ENCODE measurements at regions not wholly inside any gene's neighbourhood (a gene's known extent, or its start where the extent isn't known, plus 50 kb on each side); places are given as distances from the start of the nearest gene placed in this dataset.
"Not testable (repeated sequence)": the region's sequence is repeated elsewhere in the genome, so short reads cannot be mapped to it uniquely, and the experiment has no call there.

GRCh38 chr6:66291905-66292304 is 584.9 kb upstream of the EYS start:
- Mint-ChIP-seq H3K4me3 (no peak overlapping the region), H3K36me3 (ENCODE audit: low read depth) (no peaks in the 10 kb centered on the region), H3K4me1 (no peaks in the 10 kb centered on the region), H3K27me3 (no peaks in the 10 kb centered on the region), H3K9me3 (peaks cover 13% of the 10 kb centered on the region), H3K27ac (no peak overlapping the region)
- no peak for ATAC-seq (replicated peaks)

- Mint-ChIP-seq H3K4me1 (no peaks in the 10 kb centered on the region), H3K4me3 (no peak overlapping the region), H3K27me3 (no peaks in the 10 kb centered on the region), H3K36me3 (ENCODE audit: low read depth) (no peaks in the 10 kb centered on the region), H3K27ac (no peak overlapping the region), H3K9me3 (peaks cover 15% of the 10 kb centered on the region)
- ATAC-seq (replicated peaks): no peak
Measured at GRCh38 chr6:66289889-66290288, 582.9 kb upstream of the EYS start.

GRCh38 chr6:66278115-66278514 is 571.1 kb upstream of the EYS start:
- no peaks in the 10 kb centered on the region for H3K27me3 Mint-ChIP-seq
- H3K27ac Mint-ChIP-seq: no peak overlapping the region
- no peaks in the 10 kb centered on the region for H3K4me1 Mint-ChIP-seq
- no peak for ATAC-seq (replicated peaks)
- no peaks in the 10 kb centered on the region for H3K36me3 Mint-ChIP-seq (ENCODE audit: low read depth)
- H3K4me3 Mint-ChIP-seq: no peak overlapping the region
- H3K9me3 Mint-ChIP-seq: peaks cover 12% of the 10 kb centered on the region

DNA sequence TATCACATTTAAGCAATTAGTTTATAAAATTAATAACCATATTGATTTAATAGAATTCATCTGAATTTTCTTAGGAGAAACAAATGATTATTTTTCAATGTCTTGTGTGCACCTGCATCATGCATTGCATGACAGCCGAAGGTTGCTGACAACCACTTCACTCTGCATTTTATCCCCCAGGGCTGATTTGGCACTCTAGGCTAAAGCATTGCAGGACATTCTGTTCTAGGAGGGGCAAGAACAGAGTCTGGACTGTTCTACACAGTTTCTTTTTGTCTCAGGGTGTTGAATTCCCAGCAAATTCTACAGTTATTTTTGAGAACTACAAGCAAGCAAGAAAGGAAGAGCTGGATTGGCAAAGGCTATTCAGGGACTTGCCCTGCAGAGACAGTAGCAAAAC is 570.4 kb upstream of the EYS start:
- H3K4me3 Mint-ChIP-seq: no peak overlapping the region
- no peaks in the 10 kb centered on the region for H3K27me3 Mint-ChIP-seq
- H3K27ac Mint-ChIP-seq: no peak overlapping the region
- no peaks in the 10 kb centered on the region for H3K4me1 Mint-ChIP-seq
- peaks cover 12% of the 10 kb centered on the region for H3K9me3 Mint-ChIP-seq
- H3K36me3 Mint-ChIP-seq (ENCODE audit: low read depth): no peaks in the 10 kb centered on the region
- ATAC-seq (replicated peaks): no peak

- ATAC-seq (replicated peaks): no peak
- no peak overlapping the region for H3K27ac Mint-ChIP-seq
Measured at GRCh38 chr6:66265737-66266136, 558.7 kb upstream of the EYS start.

DNA sequence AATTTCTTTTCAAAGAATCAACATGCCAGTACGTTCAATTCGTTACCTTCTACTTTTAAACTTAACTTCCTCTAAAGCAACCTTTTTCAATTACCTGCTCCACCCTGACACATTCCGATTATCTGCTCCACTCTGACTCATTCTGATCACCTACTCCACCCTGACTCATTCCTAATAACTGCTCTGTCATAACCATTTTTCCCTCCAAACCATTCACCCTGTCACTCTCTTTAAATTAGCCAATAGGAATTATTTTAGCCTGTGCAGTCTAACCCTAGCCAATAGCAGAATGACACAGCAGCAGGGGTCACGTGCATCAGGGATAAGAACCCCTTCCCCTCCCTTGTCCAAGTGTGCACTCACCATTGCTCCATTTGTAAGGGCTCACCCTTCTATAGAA is 557.4 kb upstream of the EYS start:
- Mint-ChIP-seq H3K27me3 (no peaks in the 10 kb centered on the region), H3K4me1 (no peaks in the 10 kb centered on the region), H3K27ac (no peak overlapping the region), H3K36me3 (ENCODE audit: low read depth) (no peaks in the 10 kb centered on the region), H3K9me3 (peaks cover 11% of the 10 kb centered on the region), H3K4me3 (no peak overlapping the region)
- no peak for ATAC-seq (replicated peaks)

More at GRCh38 chr6:66265737-66266136, 558.7 kb upstream of the EYS start:
- H3K9me3 Mint-ChIP-seq: peaks cover 5% of the 10 kb centered on the region
- H3K4me1 Mint-ChIP-seq: no peaks in the 10 kb centered on the region
- no peaks in the 10 kb centered on the region for H3K27me3 Mint-ChIP-seq
- H3K36me3 Mint-ChIP-seq (ENCODE audit: low read depth): no peaks in the 10 kb centered on the region
- H3K4me3 Mint-ChIP-seq: no peak overlapping the region

GRCh38 chr6:66258731-66259487 is 551.9 kb upstream of the EYS start:
- not testable (repeated sequence) for H3K4me3 Mint-ChIP-seq; ATAC-seq (replicated peaks); H3K27ac Mint-ChIP-seq; H3K4me1 Mint-ChIP-seq; H3K36me3 Mint-ChIP-seq (ENCODE audit: low read depth); H3K27me3 Mint-ChIP-seq
- H3K9me3 Mint-ChIP-seq: peaks cover 26% of the 10 kb centered on the region

DNA sequence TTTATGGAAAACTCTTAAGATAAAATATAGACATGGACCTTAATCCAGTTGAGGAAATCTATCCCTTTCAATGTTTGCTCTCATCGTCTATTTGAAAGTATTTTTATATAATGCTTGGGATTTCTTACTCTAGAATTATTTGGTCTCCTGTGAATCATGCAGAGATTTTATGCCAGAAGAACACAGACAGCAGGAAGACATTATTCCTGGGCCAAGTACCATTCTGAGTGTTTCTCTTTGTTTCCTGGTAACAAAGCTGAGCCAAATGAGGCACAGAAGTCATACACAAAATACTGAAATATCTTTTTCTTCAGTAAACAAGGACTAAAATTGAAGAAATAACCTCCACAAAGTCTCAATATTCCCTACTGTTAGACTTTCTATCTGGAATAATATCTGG is 538.2 kb upstream of the EYS start:
- ATAC-seq (replicated peaks): no peak
- H3K4me1 Mint-ChIP-seq: no peaks in the 10 kb centered on the region
- H3K27ac Mint-ChIP-seq: no peak overlapping the region
- no peaks in the 10 kb centered on the region for H3K36me3 Mint-ChIP-seq (ENCODE audit: low read depth)
- no peaks in the 10 kb centered on the region for H3K27me3 Mint-ChIP-seq
- no peak overlapping the region for H3K4me3 Mint-ChIP-seq
- peaks cover 5% of the 10 kb centered on the region for H3K9me3 Mint-ChIP-seq

- no peaks in the 10 kb centered on the region for H3K36me3 Mint-ChIP-seq (ENCODE audit: low read depth)
- no peaks in the 10 kb centered on the region for H3K27me3 Mint-ChIP-seq
- peaks cover 3% of the 10 kb centered on the region for H3K9me3 Mint-ChIP-seq
- no peak overlapping the region for H3K27ac Mint-ChIP-seq
- no peak for ATAC-seq (replicated peaks)
- H3K4me3 Mint-ChIP-seq: no peak overlapping the region
- H3K4me1 Mint-ChIP-seq: no peaks in the 10 kb centered on the region
Measured at GRCh38 chr6:66238851-66239250, 531.8 kb upstream of the EYS start.

DNA sequence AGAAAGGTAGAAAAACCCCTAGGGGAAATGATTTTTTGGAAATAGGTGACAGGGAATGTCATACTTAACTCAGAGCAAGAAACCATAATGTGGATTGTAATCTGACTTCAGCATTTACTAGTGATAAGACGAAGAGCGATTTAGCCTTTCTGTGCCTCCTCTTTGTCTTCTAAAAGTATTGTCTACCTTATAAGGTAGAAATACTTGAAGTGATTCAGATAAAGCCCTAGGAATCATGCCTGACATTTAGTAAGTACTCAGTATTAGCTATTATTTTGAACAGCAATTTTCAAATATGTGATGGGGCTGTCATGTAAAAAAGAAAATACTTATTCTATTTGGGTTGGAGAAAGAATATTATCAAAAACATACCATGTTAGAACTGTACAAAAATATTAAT is 525.9 kb upstream of the EYS start:
- no peak for ATAC-seq (replicated peaks)
- Mint-ChIP-seq H3K4me1 (no peaks in the 10 kb centered on the region), H3K4me3 (no peak overlapping the region), H3K36me3 (ENCODE audit: low read depth) (no peaks in the 10 kb centered on the region), H3K27ac (no peak overlapping the region), H3K27me3 (no peaks in the 10 kb centered on the region), H3K9me3 (peaks cover 6% of the 10 kb centered on the region)

DNA sequence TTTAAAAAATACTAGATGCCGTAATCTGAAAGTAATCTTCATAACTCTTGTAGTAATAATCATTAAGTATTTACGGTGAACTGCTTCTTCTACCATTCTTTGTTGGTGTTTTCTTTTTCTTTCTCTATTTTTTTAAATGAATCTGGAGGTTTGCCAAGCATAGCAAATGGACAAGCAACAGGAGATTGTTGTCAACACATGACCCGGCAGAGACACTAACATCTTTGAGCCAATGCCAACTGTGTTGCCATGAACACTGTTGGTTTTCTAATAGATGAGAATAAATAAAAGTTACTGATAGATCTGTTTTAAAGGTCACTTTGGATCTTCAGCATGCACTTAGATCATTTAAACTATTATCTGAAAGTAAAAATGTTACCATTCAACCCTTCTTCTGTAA is 523.6 kb upstream of the EYS start:
- H3K4me1 Mint-ChIP-seq: no peaks in the 10 kb centered on the region
- ATAC-seq (replicated peaks): no peak
- H3K27me3 Mint-ChIP-seq: no peaks in the 10 kb centered on the region
- peaks cover 3% of the 10 kb centered on the region for H3K9me3 Mint-ChIP-seq
- H3K4me3 Mint-ChIP-seq: no peak overlapping the region
- no peaks in the 10 kb centered on the region for H3K36me3 Mint-ChIP-seq (ENCODE audit: low read depth)
- no peak overlapping the region for H3K27ac Mint-ChIP-seq

DNA sequence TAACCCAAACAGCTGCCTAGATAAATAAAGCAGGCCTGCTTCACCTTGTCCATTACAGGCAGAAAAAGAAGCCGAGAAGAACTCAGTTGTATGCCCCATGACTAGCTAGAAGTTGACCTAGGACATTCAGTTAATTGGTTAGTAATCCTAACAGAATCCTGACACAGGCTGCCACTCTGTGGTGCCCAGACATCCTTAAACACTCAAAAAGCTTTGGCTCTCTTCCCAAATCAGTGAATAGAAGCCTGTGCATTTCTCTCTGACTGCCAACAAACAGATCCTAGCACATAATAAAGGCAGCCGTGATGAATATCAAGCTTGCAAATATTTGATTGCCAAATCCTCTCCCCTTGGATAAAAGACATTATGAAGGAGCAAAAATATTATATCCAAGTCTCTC is 519.1 kb upstream of the EYS start:
- H3K36me3 Mint-ChIP-seq (ENCODE audit: low read depth): no peaks in the 10 kb centered on the region
- ATAC-seq (replicated peaks): no peak
- peaks cover 3% of the 10 kb centered on the region for H3K9me3 Mint-ChIP-seq
- no peaks in the 10 kb centered on the region for H3K27me3 Mint-ChIP-seq
- H3K4me1 Mint-ChIP-seq: no peaks in the 10 kb centered on the region
- no peak overlapping the region for H3K27ac Mint-ChIP-seq
- no peak overlapping the region for H3K4me3 Mint-ChIP-seq

DNA sequence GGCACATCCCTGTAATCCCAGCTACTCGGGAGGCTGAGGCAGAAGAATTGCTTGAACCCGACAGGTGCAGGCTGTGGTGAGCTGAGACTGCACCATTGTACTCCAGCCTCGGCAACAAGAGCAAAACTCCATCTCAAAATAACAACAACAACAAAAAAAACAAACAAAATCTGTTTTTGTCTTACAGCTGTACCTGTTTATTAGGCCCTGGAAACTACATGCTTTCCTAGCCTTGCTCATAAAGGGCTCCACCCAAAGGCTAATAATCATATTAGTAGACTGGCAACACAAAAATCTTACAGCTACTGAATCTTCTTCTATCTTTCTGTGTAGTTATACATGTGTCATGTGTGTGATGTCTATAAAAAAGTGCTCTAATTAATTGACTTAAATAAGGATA is 503.9 kb upstream of the EYS start:
- Mint-ChIP-seq H3K27me3 (no peaks in the 10 kb centered on the region), H3K4me3 (no peak overlapping the region), H3K9me3 (peaks cover 7% of the 10 kb centered on the region), H3K27ac (no peak overlapping the region), H3K4me1 (no peaks in the 10 kb centered on the region), H3K36me3 (ENCODE audit: low read depth) (no peaks in the 10 kb centered on the region)
- ATAC-seq (replicated peaks): no peak

DNA sequence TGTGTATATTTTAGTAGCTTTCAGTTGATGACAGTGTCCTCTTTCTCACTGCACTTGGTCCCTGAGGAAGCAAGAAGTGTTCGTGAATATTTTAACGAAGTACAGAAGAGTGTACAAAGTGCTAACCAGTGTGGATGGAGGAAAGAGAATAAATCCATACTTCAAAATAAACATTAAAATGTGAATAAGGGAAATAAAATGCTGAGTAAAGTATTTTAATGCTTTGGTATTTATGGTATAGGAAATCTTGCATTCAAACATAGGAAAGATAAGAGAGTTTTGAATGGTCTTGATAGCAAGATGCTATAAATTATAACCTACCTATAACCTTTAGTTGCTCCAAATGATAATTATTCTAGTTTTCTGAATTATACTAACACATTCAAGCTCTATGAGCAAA is 493.4 kb upstream of the EYS start:
- ATAC-seq (replicated peaks): no peak
- peaks cover 8% of the 10 kb centered on the region for H3K9me3 Mint-ChIP-seq
- no peak overlapping the region for H3K27ac Mint-ChIP-seq
- no peaks in the 10 kb centered on the region for H3K36me3 Mint-ChIP-seq (ENCODE audit: low read depth)
- H3K27me3 Mint-ChIP-seq: no peaks in the 10 kb centered on the region
- H3K4me3 Mint-ChIP-seq: no peak overlapping the region
- H3K4me1 Mint-ChIP-seq: no peaks in the 10 kb centered on the region

- Mint-ChIP-seq H3K4me3 (no peak overlapping the region), H3K27me3 (no peaks in the 10 kb centered on the region), H3K9me3 (peaks cover 8% of the 10 kb centered on the region), H3K27ac (no peak overlapping the region), H3K4me1 (no peaks in the 10 kb centered on the region), H3K36me3 (ENCODE audit: low read depth) (no peaks in the 10 kb centered on the region)
- ATAC-seq (replicated peaks): no peak
Measured at GRCh38 chr6:66199171-66199570, 492.1 kb upstream of the EYS start.
